ELF-1 (cell line): ENCODE measurements at regions not wholly inside any gene's neighbourhood (a gene's known extent, or its start where the extent isn't known, plus 50 kb on each side); places are given as distances from the start of the nearest gene placed in this dataset.
A peak's percentile ranks its signal among the peaks of the same experiment; 100 is the strongest.

Experiments
- DNase-seq: peaks from one replicate; pipeline ENCODE4 v3.0.0-alpha.2; 2016; ENCODE audit warnings: low read depth, low spot score

GRCh38 chr14:28102001-28102400 is 664.6 kb upstream of the FOXG1 start:
- DNase-seq: no peak

DNA sequence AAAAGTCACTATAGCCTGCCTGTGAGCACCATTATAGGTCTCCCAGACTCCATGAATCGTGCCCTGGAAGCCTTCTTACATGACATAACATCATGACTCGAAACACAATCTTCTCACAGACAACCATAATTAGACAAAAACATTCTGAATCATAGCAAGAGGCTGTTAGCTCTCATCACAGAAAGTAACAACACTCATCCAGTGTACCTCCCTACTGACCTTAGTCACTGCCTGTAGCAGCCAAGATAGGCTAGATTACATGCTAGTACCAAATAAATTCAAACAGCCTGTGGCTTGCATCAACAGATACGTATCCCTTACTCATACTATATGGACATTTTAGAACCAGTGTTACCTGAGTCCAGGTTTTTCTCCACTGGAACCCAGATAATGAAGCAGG is 663.8 kb upstream of the FOXG1 start:
- no peak for DNase-seq

DNA sequence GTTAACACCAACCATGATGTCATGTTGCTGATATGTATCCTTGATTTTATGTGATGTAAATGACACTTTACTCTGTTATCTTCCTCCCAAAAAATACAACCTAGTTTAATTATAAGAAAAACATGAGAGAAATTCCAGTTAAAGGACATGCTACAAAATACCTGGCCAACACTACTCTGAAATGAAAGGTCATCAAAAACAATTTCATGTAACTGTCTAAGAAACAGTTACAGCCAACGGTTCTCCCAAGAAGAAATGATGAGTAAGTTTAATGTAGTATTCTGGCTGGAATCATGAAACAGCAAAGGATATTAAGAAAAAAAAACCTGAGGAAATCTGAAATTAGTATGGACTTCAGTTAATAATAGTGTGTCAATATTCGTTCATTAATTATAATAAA is 653.3 kb upstream of the FOXG1 start:
- DNase-seq: no peak

GRCh38 chr14:28116716-28117115 is 649.9 kb upstream of the FOXG1 start:
- no peak for DNase-seq

DNA sequence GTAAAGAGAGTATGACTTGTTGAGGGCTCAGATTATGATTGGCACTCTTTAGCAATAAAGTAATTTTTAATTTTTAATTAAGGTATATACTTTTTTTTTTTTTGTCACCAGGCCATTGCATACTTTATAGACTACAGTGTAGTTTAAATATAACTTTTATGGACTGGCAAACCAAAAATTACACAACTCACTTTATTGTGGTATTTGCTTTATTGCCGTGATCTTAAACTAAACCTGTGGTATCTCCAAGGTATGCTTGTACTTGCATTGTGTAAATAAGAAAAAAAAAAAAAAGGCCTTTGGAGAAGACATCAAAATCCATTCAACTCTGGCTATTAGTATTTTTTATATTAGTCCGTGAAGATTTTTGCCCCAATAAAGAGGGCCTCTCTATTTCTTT is 646.7 kb upstream of the FOXG1 start:
- DNase-seq: no peak

DNA sequence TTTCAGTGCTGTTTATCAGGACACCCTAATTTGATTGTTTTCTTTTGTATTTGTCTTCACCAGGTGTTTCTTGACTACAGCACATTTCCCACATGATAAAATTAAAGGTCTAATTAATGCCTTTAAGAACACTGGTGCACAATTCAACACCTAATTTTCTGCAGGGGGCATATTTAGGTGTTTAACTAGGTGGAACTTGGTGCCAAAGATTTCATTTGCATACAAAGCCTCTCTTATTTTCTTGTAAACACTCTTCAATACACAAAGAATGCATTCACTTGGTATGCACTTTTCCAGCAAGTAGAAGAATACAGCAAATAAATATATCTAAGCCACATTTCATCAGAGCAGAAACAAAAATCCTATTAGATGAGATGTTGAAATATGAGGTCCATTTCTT is 646.2 kb upstream of the FOXG1 start:
- no peak for DNase-seq

GRCh38 chr14:28121512-28122297 is 644.9 kb upstream of the FOXG1 start:
- peak; percentile 53 for DNase-seq

- DNase-seq: no peak
These were observed 635.8 kb upstream of the FOXG1 start for GRCh38 chr14:28130610-28131284.

DNA sequence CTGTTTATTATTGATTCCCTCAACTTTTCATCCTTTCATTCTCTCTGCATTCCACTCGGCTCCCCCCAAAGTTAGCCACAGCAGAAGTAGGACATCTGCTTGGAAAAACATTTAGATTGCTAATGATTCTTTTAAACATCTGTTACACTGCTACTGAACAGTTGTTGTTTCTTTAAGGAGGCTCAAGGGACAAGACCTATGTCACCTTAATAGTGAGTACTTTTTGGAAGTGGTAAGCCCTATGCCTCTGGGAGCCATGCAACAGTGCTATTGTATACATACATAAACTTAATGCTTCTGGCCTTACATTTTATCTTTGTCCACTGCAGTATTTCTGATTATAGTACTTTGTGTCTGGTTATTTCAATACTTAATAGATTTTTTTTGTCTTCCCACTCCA is 628.2 kb upstream of the FOXG1 start:
- no peak for DNase-seq

DNA sequence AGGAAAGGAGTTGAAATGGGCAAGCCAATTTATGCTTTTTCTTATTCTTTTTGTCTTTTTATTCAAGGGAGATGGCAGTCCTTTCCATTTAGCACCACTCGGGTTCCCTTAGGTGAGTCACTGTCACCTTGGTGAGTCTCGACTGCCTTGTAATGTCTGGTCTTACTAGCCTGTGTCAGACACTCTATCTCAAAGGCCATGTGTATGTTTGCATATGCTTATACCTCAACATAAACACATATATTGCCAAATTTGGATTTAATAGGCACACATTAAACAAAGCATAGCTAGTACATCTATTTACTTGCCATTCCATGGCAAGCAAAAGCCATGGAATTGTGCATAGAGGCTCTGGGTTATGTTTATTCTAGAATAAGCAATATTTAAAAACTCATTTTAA is 624.9 kb upstream of the FOXG1 start:
- DNase-seq: no peak

- no peak for DNase-seq
These were observed 624.1 kb upstream of the FOXG1 start for GRCh38 chr14:28142400-28143015.

DNA sequence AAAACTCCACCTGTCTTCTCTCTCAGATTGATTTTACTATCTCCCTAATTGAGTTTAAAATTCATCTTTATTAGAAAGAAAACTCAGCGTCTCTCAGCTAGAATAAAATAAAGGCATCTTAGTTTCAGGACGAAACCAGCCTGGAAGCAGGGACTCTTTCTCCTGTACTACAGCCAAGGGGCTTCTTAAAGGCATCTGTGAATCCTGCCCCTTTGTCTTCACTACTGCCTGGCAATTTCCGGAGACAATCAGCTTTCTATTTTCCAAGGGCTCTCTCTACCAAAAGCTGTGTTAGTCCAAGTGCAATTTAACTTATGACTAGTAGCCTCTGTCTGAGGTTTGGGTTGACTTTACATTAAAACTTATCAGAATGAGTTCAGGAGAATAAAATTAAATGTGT is 623.3 kb upstream of the FOXG1 start:
- DNase-seq: no peak

DNA sequence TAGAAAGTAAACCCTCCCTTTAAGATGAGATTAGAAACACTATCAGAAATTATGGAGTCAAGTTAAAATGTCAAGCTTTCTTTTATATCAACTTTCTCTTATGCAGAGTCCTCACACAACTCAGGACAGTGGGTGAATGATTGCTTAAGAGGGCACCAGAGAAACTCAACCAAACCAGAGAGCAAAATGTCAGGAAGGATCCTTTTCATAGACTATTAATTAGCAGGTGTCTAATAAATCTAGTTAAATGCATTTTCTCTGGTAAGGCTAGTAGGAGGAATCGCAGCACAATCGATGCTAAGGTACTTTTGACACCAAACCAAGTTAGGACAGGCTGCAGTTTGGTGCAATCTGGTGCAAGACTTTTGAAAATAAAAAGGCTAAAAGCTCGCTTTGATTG is 614.7 kb upstream of the FOXG1 start:
- DNase-seq: no peak

DNA sequence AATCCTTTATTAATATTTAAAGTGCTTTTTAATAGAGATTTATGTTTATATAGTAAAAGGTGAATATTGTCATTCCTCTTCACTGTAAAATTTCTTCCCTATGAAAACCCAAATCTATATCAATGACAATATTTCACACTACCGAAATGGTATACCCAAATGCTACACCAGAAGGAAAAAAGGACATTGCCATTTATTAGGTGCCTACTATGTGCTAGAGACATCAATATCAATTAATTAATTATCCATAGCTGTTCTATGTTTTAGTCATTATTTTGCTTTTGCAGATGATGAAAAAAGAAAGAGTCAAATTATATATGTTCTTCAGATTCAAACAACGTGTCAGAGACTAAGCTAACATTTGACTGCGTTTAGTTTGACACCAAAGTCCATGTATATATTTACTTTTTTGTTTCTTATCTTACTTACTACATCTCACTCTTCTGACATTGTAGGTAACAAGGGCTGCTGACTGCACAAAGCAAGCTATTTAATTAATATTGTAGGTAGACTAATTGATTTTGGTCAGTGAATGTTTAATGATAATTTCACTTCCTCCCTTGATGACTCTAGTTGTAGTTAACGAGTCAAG is 614.0 kb upstream of the FOXG1 start:
- no peak for DNase-seq

DNA sequence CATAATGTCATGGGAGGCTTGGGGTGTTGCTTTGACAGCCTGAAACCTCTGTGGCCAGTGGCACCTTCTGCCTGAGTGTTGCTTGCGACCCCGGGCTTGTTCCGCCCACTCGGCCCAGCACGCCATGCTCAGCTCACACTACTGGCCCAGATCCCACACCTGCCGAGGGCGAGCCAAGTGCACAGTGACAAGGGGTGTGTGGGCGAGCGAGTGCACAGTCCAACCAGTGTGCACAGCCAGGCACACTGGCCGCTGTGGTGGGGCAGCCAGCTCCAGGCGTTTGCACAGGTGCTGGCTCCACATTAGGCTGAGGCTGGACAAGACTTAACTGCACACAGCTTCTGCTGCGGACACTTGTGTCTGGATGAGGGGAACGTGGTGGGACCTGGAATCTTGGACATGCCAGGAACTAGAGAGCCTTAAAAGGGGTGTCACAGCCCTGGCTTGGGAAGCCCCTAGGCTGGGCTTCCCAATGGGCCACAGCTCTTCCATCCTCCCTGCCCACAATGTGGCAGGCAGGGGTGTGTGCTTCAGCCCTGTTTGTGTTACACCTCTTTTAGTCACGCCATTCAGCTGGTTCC is 609.2 kb upstream of the FOXG1 start:
- no peak for DNase-seq

DNA sequence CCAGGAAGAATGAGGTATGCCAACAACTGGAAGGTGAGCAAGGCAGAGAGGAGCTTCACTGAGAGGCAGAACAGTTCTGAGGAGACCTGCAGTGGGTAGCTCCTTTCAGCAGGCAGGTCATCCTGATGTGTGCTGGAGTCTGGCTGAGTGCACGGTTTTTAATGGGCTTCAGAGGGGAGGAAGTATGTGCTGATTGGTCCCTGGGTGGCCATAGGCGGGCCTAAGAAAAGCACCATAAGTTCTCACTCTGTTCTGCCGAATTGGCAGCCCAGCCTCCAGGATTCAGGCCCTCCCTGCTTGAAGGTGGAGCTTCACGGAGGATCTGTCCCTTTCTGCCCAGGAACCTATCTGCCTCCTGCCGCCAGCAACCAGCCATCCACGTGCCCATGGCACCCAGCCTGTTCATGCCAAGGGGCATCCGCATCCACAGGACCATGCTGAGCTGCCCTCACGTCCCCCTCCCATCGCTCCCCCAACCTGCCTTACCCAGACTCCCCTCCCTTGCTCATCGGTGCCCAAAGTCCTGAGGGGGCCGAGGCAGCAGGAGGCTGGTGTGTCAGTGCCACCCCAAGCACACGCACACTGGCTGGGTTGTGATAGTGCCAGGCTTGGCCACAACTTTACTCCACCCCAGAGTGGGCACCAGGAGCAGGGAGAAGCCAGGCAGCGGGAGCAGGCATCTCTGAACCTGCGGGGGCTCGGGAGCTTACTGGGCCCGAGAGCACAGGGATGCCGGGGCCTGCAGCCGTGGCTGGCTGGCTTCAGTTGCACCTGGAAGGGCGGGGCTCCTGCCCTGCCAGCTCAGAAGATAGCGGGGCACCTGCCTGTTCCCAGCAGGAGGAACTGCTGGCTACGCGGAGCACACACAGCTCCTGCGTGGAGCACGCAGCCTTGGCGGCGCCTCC is 608.4 kb upstream of the FOXG1 start:
- DNase-seq: no peak

- DNase-seq: no peak
These were observed 605.5 kb upstream of the FOXG1 start for GRCh38 chr14:28161040-28161439.

DNA sequence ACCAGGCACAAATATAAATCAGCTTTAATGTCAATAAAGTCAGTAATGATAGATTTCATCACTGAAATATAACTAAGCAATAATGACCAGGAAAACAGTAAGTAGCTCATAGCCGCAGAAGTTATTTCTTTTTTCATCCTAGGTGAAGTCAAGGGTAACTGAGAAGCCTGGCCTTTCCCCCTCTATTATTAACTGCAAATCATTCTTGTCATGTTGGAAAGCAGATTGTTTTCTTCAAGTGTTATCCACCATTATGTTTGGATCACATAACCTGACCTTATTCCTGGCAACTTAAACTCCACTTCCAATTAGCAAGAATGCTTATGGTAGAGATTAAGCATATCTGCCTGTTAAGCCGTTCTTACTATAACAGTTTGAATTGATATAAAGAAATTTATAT is 603.4 kb upstream of the FOXG1 start:
- DNase-seq: no peak

DNA sequence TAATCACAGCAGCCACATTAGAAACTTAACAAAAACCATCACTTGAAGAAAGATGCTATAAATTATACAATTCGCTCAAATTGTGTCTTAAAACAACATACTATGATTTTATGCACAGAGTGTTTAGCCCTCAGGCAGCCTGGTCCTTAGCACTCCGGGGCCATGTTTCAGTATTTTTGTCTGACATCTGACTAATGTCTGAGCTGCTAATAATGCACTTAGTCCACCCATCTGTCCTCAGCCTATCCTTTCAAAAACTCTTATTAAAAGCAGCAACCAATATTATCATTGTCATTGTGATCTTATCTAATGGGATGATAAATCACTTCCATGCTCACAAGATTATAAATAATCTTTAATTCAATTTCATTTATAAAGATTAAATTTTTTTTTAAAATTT is 602.7 kb upstream of the FOXG1 start:
- no peak for DNase-seq

- peak; percentile 54 for DNase-seq
These were observed 578.4 kb upstream of the FOXG1 start for GRCh38 chr14:28187902-28188830.
